Naive B cell (primary cell): ENCODE measurements at regions not wholly inside any gene's neighbourhood (a gene's known extent, or its start where the extent isn't known, plus 50 kb on each side); places are given as distances from the start of the nearest gene placed in this dataset.

ENCODE experiments used
- ATAC-seq, 2 donors: fragments of 150-1000 bp; cut with Tn5 transposase; 2 replicates each; pipeline ENCODE4 v1.10.0; 2021; ENCODE audit warnings: low read depth in 2 of 2, mild to moderate bottlenecking in 2 of 2, moderate library complexity in 2 of 2
- DNase-seq: peaks from one replicate; pipeline ENCODE4 v3.0.0; 2022
- H3K27ac Mint-ChIP-seq, 6 donors: one replicate each; pipeline ENCODE4 v1.8.0; 2020 to 2022; ENCODE audit warnings: mild to moderate bottlenecking in 6 of 6, mixed read lengths in 6 of 6, moderate library complexity in 5 of 6, inconsistent platforms in 2 of 6
- H3K27me3 Mint-ChIP-seq, 3 donors: one replicate each; pipeline ENCODE4 v1.8.0; 2021 to 2022; ENCODE audit warnings: mixed read lengths in 3 of 3, mild to moderate bottlenecking in 1 of 3
- H3K36me3 Mint-ChIP-seq, 2 donors: one replicate each; pipeline ENCODE4 v1.8.0; 2020 to 2022; ENCODE audit warnings: mixed read lengths in 2 of 2, inconsistent platforms in 1 of 2, mild to moderate bottlenecking in 1 of 2
- H3K4me1 Mint-ChIP-seq, 3 donors: one replicate each; pipeline ENCODE4 v1.8.0; 2020 to 2022; ENCODE audit warnings: mixed read lengths in 3 of 3, inconsistent platforms in 1 of 3, mild to moderate bottlenecking in 1 of 3, moderate library complexity in 1 of 3
- H3K4me3 Mint-ChIP-seq, 8 donors: one replicate each; pipeline ENCODE4 v1.8.0; 2020 to 2022; ENCODE audit warnings: mild to moderate bottlenecking in 8 of 8, mixed read lengths in 8 of 8, moderate library complexity in 8 of 8, inconsistent platforms in 2 of 8
- H3K9me3 Mint-ChIP-seq, 7 donors: one replicate each; pipeline ENCODE4 v1.8.0; 2020 to 2022; ENCODE audit warnings: mixed read lengths in 7 of 7, mild to moderate bottlenecking in 5 of 7, inconsistent platforms in 2 of 7, moderate library complexity in 1 of 7

DNA sequence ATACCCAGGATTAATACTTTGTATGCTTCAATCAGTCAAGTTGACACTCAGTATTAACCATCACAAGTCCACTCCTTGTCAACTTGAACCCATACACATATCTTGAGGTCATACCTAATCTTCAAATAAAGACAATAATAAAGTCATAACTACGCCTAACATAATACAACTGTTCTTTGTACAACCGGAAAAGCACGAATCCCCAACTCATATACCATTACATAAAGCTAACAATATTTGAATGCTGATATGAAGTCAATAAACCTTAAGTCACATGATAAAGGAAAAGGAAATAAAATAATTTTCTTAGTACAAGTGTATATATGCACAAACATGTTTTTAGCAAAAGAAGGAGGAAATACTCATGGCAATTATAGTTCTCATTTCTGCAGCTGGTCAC lies 770.6 kb upstream of the GYPC start:
- Mint-ChIP-seq H3K4me1 (no peaks in the 10 kb centered on the region), H3K27ac (no peak overlapping the region), H3K36me3 (no peaks in the 10 kb centered on the region), H3K4me3 (no peak overlapping the region), H3K27me3 (no peaks in the 10 kb centered on the region), H3K9me3 (peaks cover 0 to 16% (median 5%) of the 10 kb centered on the region in 7 donors)
- no peak for ATAC-seq
- no peak for DNase-seq

DNA sequence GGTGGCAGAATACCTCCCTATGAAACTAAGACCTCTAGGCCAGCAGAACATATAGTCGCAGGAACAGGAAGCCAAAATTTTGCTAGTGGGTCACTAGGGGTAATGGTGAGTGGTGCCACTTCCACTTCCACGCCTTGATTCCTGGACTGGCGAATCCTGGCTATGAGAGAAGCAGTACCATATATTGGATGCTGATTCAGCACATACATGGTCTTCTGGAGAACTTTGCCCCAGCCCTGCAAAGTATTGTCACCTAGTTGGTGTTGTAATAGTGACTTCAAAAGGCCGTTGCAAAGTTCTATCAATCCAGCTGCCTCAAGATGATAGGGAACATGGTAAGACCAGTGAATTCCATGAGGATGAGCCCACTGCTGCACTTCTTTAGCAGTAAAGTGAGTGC lies 769.8 kb upstream of the GYPC start:
- peaks cover 0 to 16% (median 5%) of the 10 kb centered on the region in 7 donors for H3K9me3 Mint-ChIP-seq
- no peaks in the 10 kb centered on the region for H3K4me1 Mint-ChIP-seq
- H3K27me3 Mint-ChIP-seq, result no peaks in the 10 kb centered on the region

DNA sequence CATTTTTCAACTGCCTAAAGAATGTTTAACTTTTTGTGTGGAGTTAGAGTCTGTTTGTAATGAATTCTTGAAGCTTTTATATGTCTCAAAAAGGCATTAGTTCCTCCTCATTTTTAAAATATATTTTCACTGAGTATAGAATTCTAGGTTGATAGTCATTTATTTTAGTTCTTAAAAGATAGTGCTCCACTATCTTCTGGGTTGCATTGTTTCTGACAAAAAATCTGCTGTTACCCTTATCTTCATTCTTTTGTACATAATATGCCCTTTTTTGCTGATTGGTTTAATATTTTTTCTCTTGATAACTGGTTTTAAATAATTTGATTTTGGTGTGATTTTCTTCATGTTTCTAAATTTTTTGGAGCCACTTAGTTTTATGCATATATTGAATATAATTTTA lies 754.7 kb upstream of the GYPC start:
- no peaks in the 10 kb centered on the region for H3K27me3 Mint-ChIP-seq
- no peaks in the 10 kb centered on the region for H3K36me3 Mint-ChIP-seq
- peaks cover 7 to 25% (median 11%) of the 10 kb centered on the region in 7 donors for H3K9me3 Mint-ChIP-seq
- DNase-seq (no peak), ATAC-seq (no peak)
- no peaks in the 10 kb centered on the region for H3K4me1 Mint-ChIP-seq
- no peak overlapping the region for H3K4me3 Mint-ChIP-seq
- no peak overlapping the region for H3K27ac Mint-ChIP-seq

More for the DNA sequence above, 769.8 kb upstream of the GYPC start:
- ATAC-seq (no peak), DNase-seq (no peak)
- Mint-ChIP-seq H3K27ac (no peak overlapping the region), H3K4me3 (no peak overlapping the region), H3K36me3 (no peaks in the 10 kb centered on the region)

DNA sequence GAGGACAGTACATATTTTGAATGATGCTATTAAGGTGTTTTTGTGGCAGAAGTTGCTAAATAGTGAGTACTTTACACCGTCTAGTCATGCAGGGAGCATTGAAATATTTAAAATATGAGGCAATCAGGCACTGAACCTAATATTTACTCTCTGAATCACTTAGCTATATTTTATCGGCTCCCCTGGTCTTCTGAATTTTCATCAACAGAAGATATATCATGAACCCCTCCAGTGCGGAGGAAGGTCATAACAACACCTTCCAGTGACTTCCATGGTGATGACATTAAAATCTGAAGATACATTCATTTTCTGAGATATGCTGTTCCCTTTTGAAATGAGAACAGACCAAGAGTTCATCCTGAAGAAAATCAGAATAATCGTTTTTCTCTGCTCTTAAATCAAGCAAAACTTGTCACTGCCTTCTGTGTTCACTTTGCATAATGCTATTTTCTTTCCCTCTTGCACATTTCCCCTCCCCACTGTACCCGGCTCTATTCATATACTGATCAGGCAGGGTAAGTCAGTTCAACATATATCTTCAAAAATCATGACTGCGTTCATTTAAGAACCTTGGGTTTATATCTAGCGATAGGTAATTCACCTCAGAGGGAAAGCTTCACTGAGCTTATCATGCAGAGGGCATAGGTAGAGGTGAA lies 729.9 kb upstream of the GYPC start:
- Mint-ChIP-seq H3K36me3 (no peaks in the 10 kb centered on the region), H3K27ac (no peak overlapping the region), H3K4me1 (no peaks in the 10 kb centered on the region), H3K27me3 (no peaks in the 10 kb centered on the region), H3K9me3 (peaks cover 0 to 6% (median 4%) of the 10 kb centered on the region in 7 donors), H3K4me3 (no peak overlapping the region)
- ATAC-seq (no peak), DNase-seq (no peak)

DNA sequence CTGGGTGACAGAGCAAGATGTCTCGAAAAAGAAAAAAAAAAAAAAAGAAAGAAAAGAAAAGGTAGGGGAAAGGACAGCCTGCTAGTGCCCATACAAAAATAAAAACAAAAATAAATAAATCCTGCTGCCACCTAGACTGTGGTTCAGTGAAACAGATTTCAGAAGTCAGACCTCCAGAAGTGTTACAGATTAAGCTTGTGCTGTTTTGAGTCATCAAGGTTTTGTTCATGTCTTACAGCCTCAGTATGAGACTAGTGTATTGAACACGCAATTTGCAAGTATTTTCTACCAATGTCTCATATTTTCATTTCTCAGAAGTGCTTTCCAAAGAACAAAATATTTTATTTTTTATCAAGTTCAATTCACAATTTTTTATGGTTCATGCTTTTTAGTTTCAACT lies 720.4 kb upstream of the GYPC start:
- ATAC-seq (no peak), DNase-seq (no peak)
- Mint-ChIP-seq H3K27me3 (no peaks in the 10 kb centered on the region), H3K4me1 (no peaks in the 10 kb centered on the region), H3K9me3 (peaks cover 2 to 10% (median 5%) of the 10 kb centered on the region in 7 donors), H3K4me3 (no peak overlapping the region), H3K36me3 (peaks cover 0 to 3% of the 10 kb centered on the region in 2 donors), H3K27ac (no peak overlapping the region)

DNA sequence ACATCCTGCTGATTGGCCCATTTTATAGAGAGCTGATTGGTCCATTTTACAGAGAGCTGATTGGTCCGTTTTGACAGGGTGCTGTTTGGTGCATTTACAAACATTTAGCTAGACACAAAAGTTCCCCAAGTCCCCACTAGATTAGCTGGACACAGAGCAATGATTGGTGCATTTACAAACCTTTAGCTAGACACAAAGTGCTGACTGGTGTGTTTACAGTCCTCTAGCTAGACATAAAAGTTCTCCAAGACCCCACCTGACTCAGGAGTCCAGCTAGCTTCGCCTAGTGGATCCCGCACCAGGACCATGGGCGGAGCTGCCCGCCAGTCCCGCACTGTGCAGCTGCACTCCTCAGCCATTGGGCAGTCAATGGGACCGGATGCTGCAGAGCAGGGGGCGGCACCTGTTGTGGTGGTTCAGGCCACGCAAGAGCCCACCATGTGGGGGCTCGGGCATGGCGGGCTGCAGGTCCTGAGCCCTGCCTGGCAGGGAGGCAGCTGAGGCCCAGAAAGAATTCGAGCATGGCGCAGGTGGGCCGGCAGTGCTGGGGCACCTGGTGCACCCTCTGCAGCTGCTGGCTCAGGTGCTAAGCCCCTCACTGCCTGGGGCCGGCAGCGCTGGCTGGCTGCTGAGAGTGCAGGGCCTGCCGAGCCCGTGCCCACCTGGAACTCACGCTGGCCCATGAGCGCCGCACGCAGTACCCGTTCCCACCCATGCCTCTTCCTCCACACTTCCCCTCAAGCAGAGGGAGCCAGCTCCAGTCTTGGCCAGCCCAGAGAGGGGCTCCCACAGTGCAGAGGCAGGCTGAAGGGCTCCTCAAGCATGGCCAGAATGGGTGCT lies 713.2 kb upstream of the GYPC start:
- no peak for DNase-seq
- Mint-ChIP-seq H3K27ac (no peak overlapping the region), H3K36me3 (peaks cover 0 to 5% of the 10 kb centered on the region in 2 donors)

DNA sequence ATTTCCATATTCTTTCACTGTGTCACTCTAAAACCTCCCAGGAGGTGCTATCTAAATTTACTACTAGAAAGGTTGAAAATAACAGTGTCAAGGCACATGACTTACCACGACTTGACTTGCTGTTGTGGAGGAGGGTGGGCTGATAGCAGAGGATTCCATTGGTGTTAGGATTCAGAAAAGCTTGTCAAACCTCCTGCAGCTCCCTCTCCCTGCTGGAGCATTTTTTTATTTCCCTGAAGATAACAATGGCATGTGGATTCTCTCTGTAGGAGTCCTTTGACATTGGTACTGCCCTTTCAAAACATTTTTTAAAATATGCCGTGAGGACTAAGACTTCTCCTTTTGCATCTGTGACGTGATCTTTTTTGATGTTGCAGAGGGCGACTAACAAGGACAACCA lies 696.9 kb upstream of the GYPC start:
- H3K4me3 Mint-ChIP-seq, result no peak overlapping the region
- no peak overlapping the region for H3K27ac Mint-ChIP-seq
- no peaks in the 10 kb centered on the region for H3K27me3 Mint-ChIP-seq
- H3K36me3 Mint-ChIP-seq, result no peaks in the 10 kb centered on the region
- peaks cover 0 to 11% (median 6%) of the 10 kb centered on the region in 7 donors for H3K9me3 Mint-ChIP-seq
- ATAC-seq, result no peak
- DNase-seq, result no peak
- H3K4me1 Mint-ChIP-seq, result no peaks in the 10 kb centered on the region

More for the DNA sequence above, 713.2 kb upstream of the GYPC start:
- H3K9me3 Mint-ChIP-seq, result peaks cover 6 to 26% (median 9%) of the 10 kb centered on the region in 7 donors
- ATAC-seq, result no peak
- no peaks in the 10 kb centered on the region for H3K27me3 Mint-ChIP-seq
- H3K4me1 Mint-ChIP-seq, result no peaks in the 10 kb centered on the region
- H3K4me3 Mint-ChIP-seq, result no peak overlapping the region

DNA sequence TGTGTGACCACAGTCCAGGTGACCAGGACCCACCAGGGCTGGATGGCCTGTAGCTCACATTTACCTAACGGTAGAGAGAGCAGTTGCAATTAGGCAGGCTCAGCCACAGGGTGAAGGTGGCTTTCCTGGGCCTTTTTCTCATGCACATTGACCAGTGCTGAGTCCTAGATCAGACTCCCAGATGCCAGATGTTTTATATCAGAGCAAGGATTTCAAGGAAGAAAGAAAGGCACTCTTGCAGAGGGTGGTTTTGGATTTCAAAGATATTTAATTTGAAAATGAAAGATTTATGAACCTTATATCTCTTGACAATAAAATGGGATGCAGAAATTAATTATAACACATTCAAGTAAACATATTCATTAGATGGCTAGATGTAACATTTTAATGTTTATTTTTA lies 694.2 kb upstream of the GYPC start:
- Mint-ChIP-seq H3K27ac (no peak overlapping the region), H3K27me3 (no peaks in the 10 kb centered on the region), H3K36me3 (no peaks in the 10 kb centered on the region), H3K9me3 (peaks cover 0 to 7% (median 4%) of the 10 kb centered on the region in 7 donors), H3K4me3 (no peak overlapping the region), H3K4me1 (no peaks in the 10 kb centered on the region)
- ATAC-seq, result no peak
- no peak for DNase-seq

DNA sequence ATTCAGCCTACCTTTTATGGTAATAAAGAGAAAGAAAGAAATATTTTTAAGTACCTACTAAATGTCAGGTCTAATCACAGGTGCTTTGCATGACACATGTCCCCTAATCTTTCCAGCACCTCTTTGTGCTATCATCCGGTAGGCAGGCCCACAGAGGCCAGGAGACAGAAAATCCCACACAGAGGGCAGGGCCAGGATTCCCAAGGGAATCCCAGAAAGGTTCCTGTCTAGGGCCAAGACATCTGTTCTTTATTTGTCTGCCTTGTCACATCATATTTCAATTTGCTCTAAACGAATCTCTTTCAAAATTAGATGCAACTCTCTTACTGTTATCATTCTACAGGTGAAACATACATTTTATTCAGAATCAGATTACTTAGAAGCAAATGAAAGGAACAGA lies 676.1 kb upstream of the GYPC start:
- H3K36me3 Mint-ChIP-seq, result no peaks in the 10 kb centered on the region
- no peak overlapping the region for H3K27ac Mint-ChIP-seq
- peaks cover 0 to 4% (median 2%) of the 10 kb centered on the region in 7 donors for H3K9me3 Mint-ChIP-seq
- H3K4me1 Mint-ChIP-seq, result no peaks in the 10 kb centered on the region
- DNase-seq (no peak), ATAC-seq (no peak)
- no peak overlapping the region for H3K4me3 Mint-ChIP-seq
- H3K27me3 Mint-ChIP-seq, result no peaks in the 10 kb centered on the region

DNA sequence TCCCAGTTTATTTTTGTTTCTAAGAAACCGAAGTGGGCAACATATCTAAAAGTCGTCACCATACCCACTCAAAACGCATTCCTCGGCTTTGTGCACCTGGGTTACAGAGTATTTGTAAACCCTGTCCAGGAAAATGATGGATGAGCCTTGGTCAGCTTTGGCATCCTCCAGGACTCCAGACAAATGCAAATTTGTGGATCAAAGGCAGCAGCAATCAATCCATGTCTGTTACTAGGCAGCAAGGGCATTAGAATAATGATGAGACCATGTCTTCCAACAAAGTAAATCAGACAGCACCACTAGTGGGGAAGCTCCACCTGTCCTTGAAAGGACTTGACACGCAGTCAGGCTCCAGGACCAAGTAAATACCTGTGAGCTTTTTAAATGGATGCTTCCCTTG lies 672.6 kb upstream of the GYPC start:
- no peaks in the 10 kb centered on the region for H3K27me3 Mint-ChIP-seq
- no peaks in the 10 kb centered on the region for H3K4me1 Mint-ChIP-seq
- ATAC-seq (no peak), DNase-seq (no peak)
- no peaks in the 10 kb centered on the region for H3K36me3 Mint-ChIP-seq
- no peak overlapping the region for H3K4me3 Mint-ChIP-seq
- no peak overlapping the region for H3K27ac Mint-ChIP-seq
- peaks cover 0 to 4% (median 2%) of the 10 kb centered on the region in 7 donors for H3K9me3 Mint-ChIP-seq

DNA sequence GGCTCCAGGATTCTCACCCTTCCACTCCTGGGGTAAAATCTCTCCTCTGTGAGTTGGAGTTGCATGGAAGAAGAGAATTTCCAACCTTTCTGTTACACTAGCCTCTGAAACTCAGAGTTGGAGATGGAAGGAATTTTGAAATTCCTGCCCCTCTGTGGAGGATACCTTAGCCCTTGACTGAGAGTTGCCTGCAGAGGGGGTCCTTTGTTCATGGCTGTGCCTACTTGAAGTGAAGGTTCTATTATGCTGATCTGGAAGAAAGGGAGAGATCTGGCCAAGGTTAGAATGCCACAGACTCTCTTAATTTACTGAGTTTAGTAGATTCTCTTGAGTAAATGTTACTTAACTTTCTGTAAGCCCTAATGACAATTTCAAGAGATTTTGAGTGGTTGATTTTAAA lies 626.6 kb upstream of the GYPC start:
- H3K4me1 Mint-ChIP-seq, result no peaks in the 10 kb centered on the region

DNA sequence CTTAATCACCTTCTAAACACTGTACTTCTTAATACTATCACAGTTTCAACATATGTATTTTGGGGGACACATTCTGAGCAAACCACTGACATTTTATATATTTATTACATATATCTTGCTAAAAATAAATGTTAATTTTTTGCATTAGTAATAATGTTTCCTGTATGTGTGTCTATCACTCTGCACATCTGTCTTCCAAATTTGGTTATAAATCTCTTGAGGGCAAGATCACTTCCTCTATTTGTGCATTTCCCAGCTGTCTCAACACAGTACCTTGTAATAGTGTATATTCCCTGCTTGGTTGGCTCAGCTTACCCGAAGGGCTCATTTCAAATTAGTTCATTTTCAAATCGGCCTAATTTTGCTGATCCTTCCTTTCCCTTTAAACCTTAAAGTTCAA lies 617.1 kb upstream of the GYPC start:
- Mint-ChIP-seq H3K27ac (no peak overlapping the region), H3K9me3 (peaks cover 0 to 6% (median 0%) of the 10 kb centered on the region in 7 donors)

More for the DNA sequence above, 626.6 kb upstream of the GYPC start:
- peaks cover 0 to 9% (median 1%) of the 10 kb centered on the region in 7 donors for H3K9me3 Mint-ChIP-seq
- H3K27ac Mint-ChIP-seq, result no peak overlapping the region
- no peak for DNase-seq
- peaks cover 0 to 5% (median 0%) of the 10 kb centered on the region in 3 donors for H3K27me3 Mint-ChIP-seq
- no peak overlapping the region for H3K4me3 Mint-ChIP-seq
- ATAC-seq, result no peak
- H3K36me3 Mint-ChIP-seq, result no peaks in the 10 kb centered on the region

DNA sequence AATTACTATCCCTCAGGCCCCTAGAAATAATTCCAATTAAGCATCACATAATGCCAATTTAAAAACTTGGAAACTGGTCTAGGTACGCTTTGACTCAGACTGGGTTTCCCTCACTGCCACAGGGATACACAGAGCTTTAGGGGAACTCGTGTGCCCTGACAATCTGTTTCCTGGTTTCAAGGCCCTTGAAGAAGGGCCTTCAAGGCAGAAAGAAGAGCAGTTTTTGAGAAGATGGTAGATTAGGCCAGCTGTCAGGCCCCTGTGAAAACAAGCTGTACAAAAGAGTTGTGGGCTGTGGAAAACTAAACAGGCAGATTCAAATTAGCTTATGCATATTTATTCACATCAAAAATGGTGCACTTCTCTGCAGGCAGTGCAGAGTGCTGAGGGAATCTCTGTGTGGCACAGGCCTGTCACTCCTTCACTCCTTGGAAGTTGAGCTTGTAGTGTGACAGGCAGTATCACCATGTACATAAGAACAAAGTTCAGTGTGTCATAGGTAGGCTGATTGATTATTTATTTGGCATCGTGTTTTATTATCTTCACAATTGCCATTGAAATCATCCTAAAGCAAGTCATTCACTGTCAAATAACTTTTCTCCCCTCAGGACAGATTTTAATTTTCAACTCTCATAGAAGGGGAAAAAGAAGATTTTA lies 614.4 kb upstream of the GYPC start:
- no peak for ATAC-seq
- H3K4me1 Mint-ChIP-seq, result no peaks in the 10 kb centered on the region
- H3K27ac Mint-ChIP-seq, result no peak overlapping the region
- H3K9me3 Mint-ChIP-seq, result peaks cover 0 to 2% (median 0%) of the 10 kb centered on the region in 7 donors
- H3K36me3 Mint-ChIP-seq, result no peaks in the 10 kb centered on the region
- no peak overlapping the region for H3K4me3 Mint-ChIP-seq
- no peak for DNase-seq
- no peaks in the 10 kb centered on the region for H3K27me3 Mint-ChIP-seq

More for the DNA sequence above, 617.1 kb upstream of the GYPC start:
- Mint-ChIP-seq H3K4me1 (no peaks in the 10 kb centered on the region), H3K4me3 (no peak overlapping the region), H3K36me3 (no peaks in the 10 kb centered on the region), H3K27me3 (no peaks in the 10 kb centered on the region)
- ATAC-seq (peak; percentile 42 to 52), DNase-seq (no peak)

DNA sequence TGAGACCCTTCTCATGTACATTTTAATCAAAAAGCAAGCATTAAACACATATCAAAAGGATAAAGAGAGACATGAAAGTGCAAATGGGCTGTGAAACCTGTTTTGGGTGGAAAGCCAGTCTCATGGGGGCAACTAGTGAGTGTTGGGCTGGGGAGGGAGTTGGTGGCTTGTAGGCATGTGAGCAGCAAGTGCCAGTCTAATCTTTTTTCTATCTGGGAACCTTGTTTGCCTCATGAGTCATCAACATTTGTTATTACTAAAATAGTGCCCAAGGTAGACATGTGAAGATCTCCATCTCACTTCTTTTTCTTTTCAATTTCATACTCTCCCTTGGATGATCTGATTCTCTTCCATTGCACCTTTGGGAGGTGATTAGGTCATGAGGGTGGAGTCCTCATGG lies 613.9 kb upstream of the GYPC start:
- DNase-seq (no peak), ATAC-seq (no peak)
- Mint-ChIP-seq H3K9me3 (peaks cover 0 to 2% (median 0%) of the 10 kb centered on the region in 7 donors), H3K4me1 (no peaks in the 10 kb centered on the region), H3K27ac (no peak overlapping the region), H3K27me3 (no peaks in the 10 kb centered on the region), H3K4me3 (no peak overlapping the region), H3K36me3 (no peaks in the 10 kb centered on the region)
